ENCODE measurements at regions not wholly inside any gene's neighbourhood (a gene's known extent, or its start where the extent isn't known, plus 50 kb on each side); places are given as distances from the start of the nearest gene placed in this dataset.

- TF ChIP-seq SP1 (IDR thresholded peaks at IDR 0.05) (no peak), FOXK2 (IDR thresholded peaks at IDR 0.05) (no peak), FOXM1 (IDR thresholded peaks at IDR 0.05; ENCODE audit: borderline replicate concordance) (no peak), LEF1 (IDR thresholded peaks at IDR 0.05; ENCODE audit: borderline replicate concordance) (no peak)
Observed at GRCh38 chr12:13769966-13770365, 211.4 kb downstream of the GRIN2B start.

Measured in HEK293T (cell line).